CD4-positive, alpha-beta memory T cell (primary cell): ENCODE measurements at regions not wholly inside any gene's neighbourhood (a gene's known extent, or its start where the extent isn't known, plus 50 kb on each side); places are given as distances from the start of the nearest gene placed in this dataset.

ENCODE experiments used
- CTCF ChIA-PET: fragments of 350-600 bp; sonication (Branson Sonifier 250); formaldehyde crosslinking; loops from one replicate; lab custom pipeline; 2021; ENCODE audit warnings: inconsistent platforms; ENCODE audit not compliant: partially characterized antibody; lab: Charles Lee
- POLR2A ChIA-PET: fragments of 350-600 bp; sonication (Branson Sonifier 250); formaldehyde crosslinking; loops from one replicate; lab custom pipeline; 2021; ENCODE audit not compliant: partially characterized antibody; lab: Charles Lee
- DNase-seq, 5 donors: peaks; one replicate each; pipeline versions ENCODE4 v3.0.0 to v3.0.0-alpha.2; 2020 to 2022; ENCODE audit warnings: mixed read lengths in 1 of 5
- H3K27ac ChIP-seq: one replicate; pipeline ENCODE4 v1.7.0; 2013; ENCODE audit warnings: low read depth, low read length
- H3K27me3 ChIP-seq: 2 replicates; pipeline ENCODE4 v1.7.0; 2013; ENCODE audit warnings: mild to moderate bottlenecking, low read length, moderate library complexity; ENCODE audit not compliant: insufficient read depth
- H3K36me3 ChIP-seq: 2 replicates; pipeline ENCODE4 v1.7.0; 2013; ENCODE audit warnings: mild to moderate bottlenecking, low read length, moderate library complexity; ENCODE audit not compliant: insufficient read depth
- H3K4me1 ChIP-seq: 2 replicates; pipeline ENCODE4 v1.7.0; 2013; ENCODE audit warnings: mild to moderate bottlenecking, low read length, moderate library complexity; ENCODE audit not compliant: insufficient read depth
- H3K4me3 ChIP-seq, 2 donors: one replicate each; pipeline ENCODE4 v1.7.0; 2013; ENCODE audit warnings: low read length in 2 of 2, mild to moderate bottlenecking in 1 of 2
- H3K9me3 ChIP-seq, 2 donors: one replicate each; pipeline ENCODE4 v1.7.0; 2013; ENCODE audit warnings: low read length in 2 of 2, control low read depth in 1 of 2; ENCODE audit not compliant: control insufficient read depth in 1 of 2
- H3K27ac Mint-ChIP-seq, 7 donors: one replicate each; pipeline ENCODE4 v1.8.0; 2020 to 2021; ENCODE audit warnings: mixed read lengths in 7 of 7, mild to moderate bottlenecking in 6 of 7, inconsistent platforms in 3 of 7, moderate library complexity in 3 of 7
- H3K27me3 Mint-ChIP-seq, 2 donors: one replicate each; pipeline ENCODE4 v1.8.0; 2020 to 2021; ENCODE audit warnings: mixed read lengths in 2 of 2
- H3K36me3 Mint-ChIP-seq, 2 donors: one replicate each; pipeline ENCODE4 v1.8.0; 2020 to 2021; ENCODE audit warnings: mixed read lengths in 2 of 2, inconsistent platforms in 1 of 2, mild to moderate bottlenecking in 1 of 2
- H3K4me1 Mint-ChIP-seq, 4 donors: one replicate each; pipeline ENCODE4 v1.8.0; 2020 to 2021; ENCODE audit warnings: mixed read lengths in 4 of 4, mild to moderate bottlenecking in 1 of 4
- H3K4me3 Mint-ChIP-seq, 8 donors: one replicate each; pipeline ENCODE4 v1.8.0; 2020 to 2021; ENCODE audit warnings: mixed read lengths in 8 of 8, mild to moderate bottlenecking in 7 of 8, moderate library complexity in 6 of 8, inconsistent platforms in 3 of 8
- H3K9me3 Mint-ChIP-seq, 8 donors: one replicate each; pipeline ENCODE4 v1.8.0; 2020 to 2021; ENCODE audit warnings: mixed read lengths in 8 of 8, mild to moderate bottlenecking in 5 of 8, inconsistent platforms in 3 of 8, moderate library complexity in 1 of 8
- intact Hi-C: fragments of 100-400 bp; cut with micrococcal nuclease; formaldehyde crosslinking; loops from one replicate; pipeline ENCODE4 v1.15.1; 2023

DNA sequence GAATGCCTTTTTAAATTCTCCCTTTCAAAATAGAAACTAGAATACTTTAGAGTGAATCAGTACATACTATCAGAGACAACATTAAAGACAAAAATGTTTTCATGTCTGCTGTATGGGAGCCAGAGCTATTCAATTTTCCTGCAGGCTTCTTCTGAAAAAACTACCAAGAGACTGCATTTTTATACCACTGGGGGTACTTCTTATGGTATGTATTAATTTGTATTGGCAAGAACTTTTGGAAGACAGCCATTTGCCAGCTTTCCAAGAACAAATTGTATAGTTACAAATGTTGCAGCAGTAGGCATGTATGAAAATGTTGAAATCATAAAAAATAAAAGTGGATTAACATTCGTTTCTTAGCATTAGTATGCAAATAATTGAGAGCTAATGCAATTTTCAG lies 1010.0 kb upstream of the CADM2 start:
- Histone ChIP-seq H3K9me3 (no peaks in the 10 kb centered on the region), H3K4me3 (no peak overlapping the region), H3K4me1 (no peaks in the 10 kb centered on the region), H3K27ac (no peak overlapping the region), H3K36me3 (no peaks in the 10 kb centered on the region), H3K27me3 (no peaks in the 10 kb centered on the region)
- Mint-ChIP-seq H3K36me3 (no peaks in the 10 kb centered on the region), H3K27me3 (no peaks in the 10 kb centered on the region), H3K4me1 (no peaks in the 10 kb centered on the region), H3K4me3 (no peak overlapping the region), H3K27ac (no peak overlapping the region), H3K9me3 (peaks cover 0 to 13% (median 2%) of the 10 kb centered on the region in 8 donors)
- ChIA-PET POLR2A (no interaction called here), CTCF (no interaction called here)
- intact Hi-C loops: no loop called here
- DNase-seq: no peak

GRCh38 chr3:83953417-83954089 lies 1005.2 kb upstream of the CADM2 start:
- DNase-seq: no peak
- H3K9me3 Mint-ChIP-seq: peaks cover 0 to 14% (median under 1%) of the 10 kb centered on the region in 8 donors
- no peaks in the 10 kb centered on the region for H3K4me1 ChIP-seq
- no peak overlapping the region for H3K27ac ChIP-seq
- H3K4me3 Mint-ChIP-seq: no peak overlapping the region
- intact Hi-C loops: no loop called here
- no peaks in the 10 kb centered on the region for H3K36me3 ChIP-seq
- H3K36me3 Mint-ChIP-seq: no peaks in the 10 kb centered on the region
- no peaks in the 10 kb centered on the region for H3K9me3 ChIP-seq
- no peak overlapping the region for H3K4me3 ChIP-seq
- no peaks in the 10 kb centered on the region for H3K27me3 Mint-ChIP-seq
- H3K27ac Mint-ChIP-seq: no peak overlapping the region
- no peaks in the 10 kb centered on the region for H3K4me1 Mint-ChIP-seq
- POLR2A ChIA-PET: no interaction called here
- H3K27me3 ChIP-seq: no peaks in the 10 kb centered on the region
- CTCF ChIA-PET: no interaction called here

- H3K4me3 ChIP-seq: no peak overlapping the region
- ChIA-PET POLR2A (no interaction called here), CTCF (no interaction called here)
- Mint-ChIP-seq H3K27ac (no peak overlapping the region), H3K27me3 (no peaks in the 10 kb centered on the region), H3K4me1 (no peaks in the 10 kb centered on the region), H3K9me3 (peaks cover 0 to 10% (median 3%) of the 10 kb centered on the region in 8 donors), H3K36me3 (no peaks in the 10 kb centered on the region), H3K4me3 (no peak overlapping the region)
- no peak overlapping the region for H3K27ac ChIP-seq
- no peaks in the 10 kb centered on the region for H3K4me1 ChIP-seq
- intact Hi-C loops: no loop called here
- no peaks in the 10 kb centered on the region for H3K9me3 ChIP-seq
- H3K27me3 ChIP-seq: no peaks in the 10 kb centered on the region
- no peak for DNase-seq
- H3K36me3 ChIP-seq: no peaks in the 10 kb centered on the region
These were observed 1002.4 kb upstream of the CADM2 start for GRCh38 chr3:83956431-83956830.

DNA sequence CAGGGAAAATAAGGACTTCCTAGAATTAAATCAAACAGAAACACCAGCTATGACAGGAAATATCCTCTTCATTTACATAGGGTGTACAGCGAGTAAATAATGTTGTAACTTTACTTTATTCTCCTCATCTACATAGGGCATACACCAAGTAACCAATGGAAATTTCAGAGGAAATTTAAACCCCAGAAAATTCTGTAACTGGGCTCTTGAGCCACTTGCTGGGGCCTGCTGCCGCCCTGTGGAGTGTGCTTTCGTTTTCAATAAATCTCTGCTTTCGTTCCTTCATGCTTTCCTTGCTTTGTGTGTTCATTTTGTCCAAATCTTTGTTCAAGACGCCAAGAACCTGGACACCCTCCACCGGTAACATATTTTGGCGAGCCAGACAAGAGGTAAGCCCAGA lies 990.4 kb upstream of the CADM2 start:
- no peaks in the 10 kb centered on the region for H3K9me3 ChIP-seq
- DNase-seq: no peak
- H3K4me1 Mint-ChIP-seq: no peaks in the 10 kb centered on the region
- intact Hi-C loops: no loop called here
- no peaks in the 10 kb centered on the region for H3K4me1 ChIP-seq
- H3K36me3 ChIP-seq: no peaks in the 10 kb centered on the region
- H3K4me3 Mint-ChIP-seq: no peak overlapping the region
- H3K27ac Mint-ChIP-seq: no peak overlapping the region
- CTCF ChIA-PET: no interaction called here
- no peaks in the 10 kb centered on the region for H3K27me3 ChIP-seq
- H3K36me3 Mint-ChIP-seq: no peaks in the 10 kb centered on the region
- H3K4me3 ChIP-seq: no peak overlapping the region
- POLR2A ChIA-PET: no interaction called here
- H3K27me3 Mint-ChIP-seq: no peaks in the 10 kb centered on the region
- peaks cover 0 to 22% (median 8%) of the 10 kb centered on the region in 8 donors for H3K9me3 Mint-ChIP-seq
- H3K27ac ChIP-seq: no peak overlapping the region

DNA sequence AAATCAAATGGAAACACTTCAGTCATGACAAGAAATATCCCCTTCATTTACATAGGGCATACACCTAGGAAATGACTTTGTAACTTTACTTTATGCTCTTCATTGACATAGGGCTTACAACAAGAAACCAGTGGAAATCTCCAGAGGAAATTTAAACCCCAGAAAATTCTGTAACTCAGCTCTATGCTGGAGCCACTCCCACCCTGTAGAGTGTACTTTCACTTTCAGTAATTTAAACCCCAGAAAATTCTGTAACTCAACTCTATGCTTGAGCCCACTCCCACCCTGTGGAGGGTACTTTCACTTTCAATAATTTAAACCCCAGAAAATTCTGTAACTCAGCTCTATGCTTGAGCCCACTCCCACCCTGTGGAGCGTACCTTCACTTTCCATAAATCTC lies 987.1 kb upstream of the CADM2 start:
- no peaks in the 10 kb centered on the region for H3K4me1 ChIP-seq
- peaks cover 0 to 25% (median 10%) of the 10 kb centered on the region in 8 donors for H3K9me3 Mint-ChIP-seq
- H3K27ac ChIP-seq: no peak overlapping the region
- intact Hi-C loops: no loop called here
- H3K4me3 ChIP-seq: no peak overlapping the region
- CTCF ChIA-PET: no interaction called here
- H3K27me3 ChIP-seq: no peaks in the 10 kb centered on the region
- no peaks in the 10 kb centered on the region for H3K27me3 Mint-ChIP-seq
- POLR2A ChIA-PET: no interaction called here
- no peak overlapping the region for H3K27ac Mint-ChIP-seq
- no peak overlapping the region for H3K4me3 Mint-ChIP-seq
- no peaks in the 10 kb centered on the region for H3K36me3 Mint-ChIP-seq
- H3K9me3 ChIP-seq: no peaks in the 10 kb centered on the region
- no peaks in the 10 kb centered on the region for H3K4me1 Mint-ChIP-seq
- DNase-seq: no peak
- no peaks in the 10 kb centered on the region for H3K36me3 ChIP-seq

- Mint-ChIP-seq H3K27ac (no peak overlapping the region), H3K36me3 (no peaks in the 10 kb centered on the region), H3K27me3 (no peaks in the 10 kb centered on the region), H3K4me3 (no peak overlapping the region), H3K9me3 (peaks cover 0 to 37% (median 13%) of the 10 kb centered on the region in 8 donors), H3K4me1 (no peaks in the 10 kb centered on the region)
- no peaks in the 10 kb centered on the region for H3K4me1 ChIP-seq
- no peak overlapping the region for H3K27ac ChIP-seq
- ChIA-PET POLR2A (no interaction called here), CTCF (no interaction called here)
- no peak overlapping the region for H3K4me3 ChIP-seq
- no peaks in the 10 kb centered on the region for H3K27me3 ChIP-seq
- H3K9me3 ChIP-seq: no peaks in the 10 kb centered on the region
- intact Hi-C loops: no loop called here
- no peak for DNase-seq
- no peaks in the 10 kb centered on the region for H3K36me3 ChIP-seq
These were observed 950.2 kb upstream of the CADM2 start for GRCh38 chr3:84008623-84009022.

DNA sequence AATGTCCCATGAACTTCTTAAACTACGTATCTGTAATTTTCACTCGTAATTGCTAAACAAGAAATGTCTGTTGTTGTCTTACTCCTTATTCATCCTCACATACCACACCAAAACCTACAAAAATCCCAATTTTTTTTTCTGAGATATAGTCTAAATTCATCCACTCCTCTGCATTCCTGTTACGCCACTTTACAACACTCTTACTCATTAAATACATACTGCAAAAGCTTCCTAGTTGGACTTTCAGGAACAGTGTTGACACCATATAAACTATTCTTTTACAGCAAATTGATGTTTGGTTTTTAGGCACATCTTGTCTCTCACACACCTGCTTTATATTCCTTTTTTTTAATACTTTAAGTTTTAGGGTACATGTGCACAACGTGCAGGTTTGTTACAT lies 934.9 kb upstream of the CADM2 start:
- intact Hi-C loops: no loop called here
- no peak for DNase-seq
- Mint-ChIP-seq H3K27me3 (no peaks in the 10 kb centered on the region), H3K36me3 (no peaks in the 10 kb centered on the region), H3K9me3 (peaks cover 0 to 23% (median 8%) of the 10 kb centered on the region in 8 donors), H3K4me3 (no peak overlapping the region), H3K27ac (no peak overlapping the region), H3K4me1 (no peaks in the 10 kb centered on the region)
- POLR2A ChIA-PET: no interaction called here
- CTCF ChIA-PET: no interaction called here
- H3K27ac ChIP-seq: no peak overlapping the region
- H3K4me3 ChIP-seq: no peak overlapping the region
- no peaks in the 10 kb centered on the region for H3K27me3 ChIP-seq
- no peaks in the 10 kb centered on the region for H3K36me3 ChIP-seq
- no peaks in the 10 kb centered on the region for H3K4me1 ChIP-seq
- peaks cover 0 to 5% of the 10 kb centered on the region in 2 donors for H3K9me3 ChIP-seq
